ENCODE measurements at regions not wholly inside any gene's neighbourhood (a gene's known extent, or its start where the extent isn't known, plus 50 kb on each side); places are given as distances from the start of the nearest gene placed in this dataset.

- TF ChIP-seq TSHZ2 (CRISPR knock-in tag; IDR thresholded peaks at IDR 0.05) = no peak
- no peak for TF ChIP-seq ZFP3 (CRISPR knock-in tag; IDR thresholded peaks at IDR 0.05)
Observed at GRCh38 chr5:69042500-69042899, 51.3 kb upstream of the SLC30A5 start.

Measured in SK-N-SH treated with all-trans-retinoic acid at 6 μM for 48 hours (cell line).